AG10803 (cell line): ENCODE measurements at regions not wholly inside any gene's neighbourhood (a gene's known extent, or its start where the extent isn't known, plus 50 kb on each side); places are given as distances from the start of the nearest gene placed in this dataset.

Experiments
- DNase-seq: peaks from one replicate; pipeline ENCODE4 v3.0.0; 2010; ENCODE audit warnings: low read depth
- H3K4me3 ChIP-seq: 2 replicates; pipeline ENCODE4 v1.5.1; 2011; ENCODE audit warnings: mild to moderate bottlenecking, low read length, control low read depth
- CTCF ChIP-seq: conservative IDR thresholded peaks from 2 replicates; pipeline ENCODE4 v1.5.1; 2011; ENCODE audit warnings: mild to moderate bottlenecking, low read length, control low read depth, inconsistent platforms

GRCh38 chr12:102602521-102602920 lies 122.2 kb upstream of the IGF1 start:
- no peak for TF ChIP-seq CTCF
- H3K4me3 ChIP-seq: no peak overlapping the region
- DNase-seq: no peak

GRCh38 chr12:102601621-102602020 lies 121.3 kb upstream of the IGF1 start:
- DNase-seq: no peak
- H3K4me3 ChIP-seq: no peak overlapping the region
- TF ChIP-seq CTCF: no peak

- TF ChIP-seq CTCF: no peak
- no peak overlapping the region for H3K4me3 ChIP-seq
- no peak for DNase-seq
Measured at GRCh38 chr12:102596687-102597086, 116.3 kb upstream of the IGF1 start.

GRCh38 chr12:102596031-102596430 lies 115.7 kb upstream of the IGF1 start:
- no peak for DNase-seq
- H3K4me3 ChIP-seq: no peak overlapping the region
- TF ChIP-seq CTCF: no peak

- no peak overlapping the region for H3K4me3 ChIP-seq
- TF ChIP-seq CTCF: no peak
- no peak for DNase-seq
Measured at GRCh38 chr12:102595315-102595714, 115.0 kb upstream of the IGF1 start.

- no peak for DNase-seq
- TF ChIP-seq CTCF: no peak
- H3K4me3 ChIP-seq: no peak overlapping the region
Measured at GRCh38 chr12:102593134-102593533, 112.8 kb upstream of the IGF1 start.

- no peak for DNase-seq
- no peak overlapping the region for H3K4me3 ChIP-seq
- no peak for TF ChIP-seq CTCF
Measured at GRCh38 chr12:102592134-102592533, 111.8 kb upstream of the IGF1 start.
